ENCODE measurements at regions not wholly inside any gene's neighbourhood (a gene's known extent, or its start where the extent isn't known, plus 50 kb on each side); places are given as distances from the start of the nearest gene placed in this dataset.
"Not testable (repeated sequence)": the region's sequence is repeated elsewhere in the genome, so short reads cannot be mapped to it uniquely, and the experiment has no call there.

GRCh38 chr10:109633846-109634245 is 289.5 kb downstream of the XPNPEP1 start:
- no peak for DNase-seq

- not testable (repeated sequence) for DNase-seq
Measured at GRCh38 chr10:109633017-109633416, 290.3 kb downstream of the XPNPEP1 start.

DNA sequence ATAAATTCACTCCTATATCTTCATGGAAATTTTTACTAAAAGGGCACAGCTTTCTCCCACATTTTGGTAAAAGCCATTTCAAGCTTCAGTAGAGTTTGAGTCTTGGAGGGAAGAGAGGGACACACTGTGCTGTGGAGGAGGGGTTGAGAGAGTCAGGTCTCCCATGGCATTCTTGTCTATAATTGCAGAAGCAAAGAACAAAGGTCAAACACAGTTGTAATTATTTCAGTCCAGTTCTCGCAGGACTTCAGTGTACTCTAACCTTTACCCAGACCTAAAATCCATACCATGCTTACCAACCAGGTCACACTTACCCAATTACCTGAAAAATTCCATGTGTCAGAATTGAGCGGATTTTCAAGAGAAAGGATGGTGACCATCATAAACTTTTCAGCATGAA is 298.4 kb downstream of the XPNPEP1 start:
- DNase-seq, result no peak

- DNase-seq, result no peak
Measured at GRCh38 chr10:109622566-109622965, 300.7 kb downstream of the XPNPEP1 start.

GRCh38 chr10:109620396-109620795 is 302.9 kb downstream of the XPNPEP1 start:
- DNase-seq, result no peak

- no peak for DNase-seq
Measured at GRCh38 chr10:109619914-109620313, 303.4 kb downstream of the XPNPEP1 start.

- no peak for DNase-seq
Measured at GRCh38 chr10:109618748-109619147, 304.6 kb downstream of the XPNPEP1 start.

- DNase-seq, result no peak
Measured at GRCh38 chr10:109618301-109618700, 305.0 kb downstream of the XPNPEP1 start.

- DNase-seq, result no peak
Measured at GRCh38 chr10:109616359-109616980, 306.8 kb downstream of the XPNPEP1 start.

DNA sequence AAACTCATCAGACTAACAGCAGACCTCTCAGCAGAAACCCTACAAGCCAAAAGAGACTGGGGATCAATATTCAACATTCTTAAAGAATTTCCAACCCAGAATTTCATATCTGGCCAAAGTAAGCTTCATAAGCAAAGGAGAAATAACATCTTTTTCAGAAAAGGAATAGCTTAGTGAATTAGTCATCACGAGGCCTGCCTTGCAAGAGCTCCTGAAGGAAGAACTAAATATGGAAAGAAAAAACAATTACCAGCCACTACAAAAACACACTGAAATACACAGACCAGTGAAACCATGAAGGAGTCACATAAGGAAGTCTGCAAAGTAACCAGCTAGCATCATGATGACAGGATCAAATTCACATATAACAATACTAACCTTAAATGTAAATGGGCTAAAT is 328.0 kb downstream of the XPNPEP1 start:
- DNase-seq, result not testable (repeated sequence)

- no peak for DNase-seq
Measured at GRCh38 chr10:109593682-109594081, 329.6 kb downstream of the XPNPEP1 start.

DNA sequence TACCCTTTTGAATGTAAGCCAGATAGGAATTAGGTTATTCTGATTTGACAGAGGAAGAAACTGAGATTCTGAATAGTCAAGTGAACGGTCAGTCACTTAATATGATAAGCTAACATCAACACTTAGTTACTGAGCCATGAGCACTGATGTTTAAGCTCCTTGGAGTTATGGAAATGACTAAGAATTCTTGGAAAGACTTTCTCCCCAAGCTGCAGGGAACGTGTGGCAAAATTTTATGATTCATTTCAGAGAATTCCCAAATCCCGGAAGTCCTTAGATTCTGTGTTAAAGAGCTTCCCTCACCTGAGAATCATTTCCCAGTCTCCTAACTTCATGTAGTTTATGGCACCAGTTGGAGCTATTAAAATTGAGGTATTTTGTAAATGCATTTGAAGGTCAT is 330.9 kb downstream of the XPNPEP1 start:
- DNase-seq, result no peak

DNA sequence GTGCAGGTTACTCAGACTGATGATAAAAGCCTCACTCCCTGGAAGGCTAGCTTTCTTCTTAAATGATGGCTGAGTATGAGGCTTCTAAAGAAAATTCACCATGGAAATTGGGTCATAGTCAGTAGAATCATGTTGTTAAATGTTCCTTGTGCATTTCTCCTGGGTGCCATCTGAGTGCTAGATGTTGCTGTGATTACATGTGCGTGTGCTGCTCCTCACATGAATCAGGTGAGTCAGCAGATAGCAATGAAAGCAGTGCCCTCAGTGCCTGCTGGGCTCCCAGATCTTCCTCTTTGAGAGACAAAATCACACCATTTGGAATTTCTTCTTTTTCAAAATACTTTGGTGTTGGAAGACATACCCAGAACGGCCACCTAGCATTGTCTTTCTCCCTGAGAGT is 331.7 kb downstream of the XPNPEP1 start:
- DNase-seq, result no peak

GRCh38 chr10:109588259-109588658 is 335.1 kb downstream of the XPNPEP1 start:
- no peak for DNase-seq

DNA sequence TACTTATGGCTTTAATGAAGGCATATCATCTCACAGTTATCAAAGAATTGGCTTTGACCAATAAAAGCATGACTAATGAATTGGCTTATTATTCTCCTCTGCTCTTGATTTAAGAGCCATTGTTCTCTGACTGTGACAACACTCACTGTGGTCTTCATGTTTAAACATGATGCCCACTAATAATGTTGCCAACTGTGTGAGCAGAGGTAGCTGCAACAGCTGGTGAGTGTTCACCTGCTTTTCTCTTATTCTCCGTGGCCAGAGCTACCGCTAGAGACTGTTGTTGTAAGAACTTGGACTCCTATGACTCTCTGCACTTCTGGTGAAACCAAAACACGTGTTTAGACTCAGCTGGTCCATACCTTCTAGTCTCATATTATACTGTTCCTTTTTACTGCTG is 335.9 kb downstream of the XPNPEP1 start:
- DNase-seq, result no peak

DNA sequence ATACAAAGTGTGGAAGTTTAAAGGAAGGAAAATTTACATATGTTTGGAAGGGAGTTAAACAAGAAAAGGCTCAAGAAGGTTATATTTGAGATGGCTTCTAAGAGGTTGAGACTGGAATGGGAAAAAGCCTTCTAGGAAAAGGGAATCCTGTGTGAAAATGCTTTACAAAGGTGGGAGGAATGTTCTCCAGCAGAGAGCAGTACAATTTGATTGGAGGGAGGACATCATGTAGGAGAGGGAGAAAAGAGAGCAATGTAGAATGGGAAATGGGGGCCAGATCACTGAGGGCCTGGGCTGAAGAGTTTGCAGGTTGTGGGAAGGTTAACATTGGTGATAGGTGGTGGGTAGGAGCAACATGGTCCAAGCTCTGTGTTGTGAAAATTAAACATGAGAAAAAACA is 366.9 kb downstream of the XPNPEP1 start:
- DNase-seq, result no peak

GRCh38 chr10:109542050-109542603 is 381.2 kb downstream of the XPNPEP1 start:
- DNase-seq, result not testable (repeated sequence)

DNA sequence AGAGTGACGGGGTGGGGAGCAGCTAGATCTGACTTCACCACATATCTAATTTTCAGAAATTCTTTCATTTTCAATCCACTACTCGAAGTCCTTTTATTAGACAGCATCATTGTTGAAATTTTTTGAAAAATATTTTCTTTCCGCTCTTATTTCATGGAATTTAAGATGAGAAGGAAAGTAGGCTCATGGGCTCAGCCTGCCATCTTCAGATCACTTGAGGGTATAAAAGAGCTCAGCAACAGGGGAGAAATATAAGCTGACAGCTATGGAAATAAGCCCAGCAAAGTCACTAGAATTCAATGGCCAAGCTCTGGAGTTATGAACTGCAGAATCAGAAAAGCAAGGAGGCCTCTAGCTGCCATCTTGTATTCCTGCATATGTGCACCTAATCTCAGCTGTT is 389.1 kb downstream of the XPNPEP1 start:
- DNase-seq, result no peak

- DNase-seq, result no peak
Measured at GRCh38 chr10:109529258-109529657, 394.1 kb downstream of the XPNPEP1 start.

DNA sequence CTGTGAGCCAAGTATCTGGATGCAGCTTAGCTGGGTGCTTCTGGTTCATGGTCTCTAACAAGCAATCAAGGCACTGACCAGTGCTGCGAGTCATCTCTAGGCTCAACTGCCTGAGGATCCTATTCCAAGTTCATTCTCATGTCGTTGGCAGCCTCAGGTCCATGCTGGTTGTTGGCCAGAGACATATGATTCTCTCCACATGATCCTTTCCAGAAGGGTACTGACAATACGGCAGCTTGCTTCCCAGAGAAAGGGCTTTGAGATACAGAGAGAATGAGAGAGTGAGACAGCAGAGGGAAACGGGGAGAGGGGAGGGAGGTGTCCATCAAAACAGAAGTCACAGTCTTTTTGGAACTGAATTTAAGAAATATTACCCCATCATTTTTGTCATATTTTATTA is 405.6 kb downstream of the XPNPEP1 start:
- no peak for DNase-seq

GRCh38 chr10:109504401-109504800 is 418.9 kb downstream of the XPNPEP1 start:
- no peak for DNase-seq

DNA sequence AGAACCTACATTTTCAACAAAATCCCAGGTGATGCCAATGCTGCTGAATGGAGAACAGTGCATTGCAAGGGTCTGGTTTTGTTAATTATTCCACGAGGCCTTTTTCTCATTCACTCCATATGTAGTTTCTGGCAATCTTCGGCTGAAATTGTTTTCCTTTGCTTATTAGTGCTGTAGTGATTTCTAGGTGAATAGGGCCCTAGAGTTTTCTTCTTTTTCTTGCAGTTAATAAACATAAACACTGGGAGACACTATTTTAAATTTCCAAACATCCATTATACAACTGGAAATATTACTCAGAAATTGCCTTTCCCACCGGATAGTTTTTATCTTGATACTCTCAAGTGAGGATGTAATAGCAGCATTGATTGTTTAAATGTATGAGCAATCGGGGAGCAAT is 435.6 kb downstream of the XPNPEP1 start:
- no peak for DNase-seq

DNA sequence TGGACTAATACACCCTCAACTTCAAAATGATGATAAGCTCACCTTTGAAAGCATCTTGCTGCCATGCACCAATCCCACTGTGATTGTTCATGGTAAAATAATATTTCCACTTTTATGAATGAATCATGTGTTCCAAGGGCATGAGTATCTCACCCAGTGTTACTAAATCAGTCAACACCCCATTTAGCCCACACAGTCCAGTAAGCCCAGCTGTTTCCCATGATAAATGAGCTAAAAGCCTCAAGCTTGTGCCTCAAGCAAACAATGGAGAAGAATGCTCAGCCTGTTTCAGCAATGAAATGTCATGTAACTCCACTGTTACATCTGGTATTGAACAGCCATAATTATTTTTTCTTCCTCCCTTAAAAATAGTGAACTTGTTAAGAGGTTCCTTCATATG is 442.5 kb downstream of the XPNPEP1 start:
- no peak for DNase-seq

DNA sequence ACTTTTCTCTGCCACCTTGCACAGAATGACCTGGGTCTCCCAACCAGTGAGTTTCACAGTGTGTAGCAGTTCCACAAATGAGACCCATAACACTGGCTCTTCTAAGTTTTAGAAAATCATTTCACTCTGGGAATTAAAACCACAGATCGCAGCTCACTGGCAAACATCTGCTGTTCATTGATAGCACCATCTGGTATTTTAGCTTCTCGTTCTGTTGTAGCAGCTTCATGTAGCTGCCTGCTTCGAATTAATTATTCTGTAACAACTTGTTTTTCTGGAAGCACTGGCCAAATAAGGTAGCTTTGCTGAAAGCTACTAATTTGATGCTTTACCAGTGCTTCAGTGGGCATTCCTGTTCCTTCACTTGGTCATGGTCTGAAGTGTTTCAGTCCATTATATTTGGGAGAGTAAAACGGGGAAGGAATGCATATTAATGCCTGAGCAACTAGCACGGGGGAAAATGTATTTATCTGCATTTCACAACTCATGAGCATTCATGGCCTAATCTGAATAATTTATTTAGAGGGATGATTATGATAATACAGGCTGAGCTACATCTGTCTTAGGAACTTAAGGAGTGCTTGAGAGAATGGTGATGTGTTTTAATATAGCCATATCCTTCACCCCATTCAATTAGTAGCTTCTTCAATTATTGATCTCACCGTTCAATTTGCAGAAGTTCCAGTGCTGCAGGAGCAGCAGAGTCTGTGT is 447.4 kb downstream of the XPNPEP1 start:
- DNase-seq, result no peak

DNA sequence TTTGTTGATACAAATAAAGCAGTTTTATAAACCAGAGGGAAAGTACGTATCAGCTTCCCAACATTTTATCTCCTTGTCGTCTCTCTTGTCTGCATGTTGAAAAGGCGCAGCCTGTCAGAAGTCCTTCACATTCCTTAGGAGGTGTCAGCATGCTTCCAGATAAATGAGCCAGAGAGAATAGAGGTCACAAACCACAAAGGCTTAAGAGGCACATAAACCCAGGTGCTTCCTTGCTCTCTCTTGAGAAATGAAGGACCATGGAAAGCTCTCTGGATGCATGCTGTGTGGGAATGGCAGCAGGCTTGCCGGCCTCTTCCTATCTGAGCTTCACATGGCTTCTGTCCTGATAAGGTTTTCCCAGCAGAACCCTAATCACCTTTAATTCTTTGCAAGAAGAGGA is 448.5 kb downstream of the XPNPEP1 start:
- no peak for DNase-seq

Measured in inflammatory macrophage treated with lipopolysaccharide for 4 hours (primary cell).